ENCODE measurements at regions not wholly inside any gene's neighbourhood (a gene's known extent, or its start where the extent isn't known, plus 50 kb on each side); places are given as distances from the start of the nearest gene placed in this dataset.
"Not testable (repeated sequence)": the region's sequence is repeated elsewhere in the genome, so short reads cannot be mapped to it uniquely, and the experiment has no call there.

DNA sequence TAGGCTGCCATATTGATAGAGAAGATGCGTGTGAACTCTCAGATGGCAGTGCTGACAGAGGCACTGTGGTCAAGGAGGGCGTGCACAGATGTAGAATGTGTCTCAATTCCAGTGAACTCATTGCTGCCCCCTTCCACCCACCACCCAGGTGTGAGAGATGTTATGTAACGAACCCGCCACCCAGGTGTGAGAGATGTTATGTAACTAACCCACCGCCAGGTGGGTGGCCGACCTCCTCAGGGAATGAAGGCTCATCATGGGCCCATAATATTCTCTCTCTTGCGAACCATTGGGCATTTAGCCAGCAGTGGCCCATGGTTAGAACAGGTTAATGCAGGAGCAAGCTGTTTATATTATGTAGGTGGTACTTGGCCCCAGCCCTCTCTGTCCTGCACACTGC is 140.4 kb upstream of the MTPN start:
- no peaks in the 10 kb centered on the region for H3K4me1 Mint-ChIP-seq (ENCODE audit: low read depth, unreplicated experiment)
- peaks cover 8% of the 10 kb centered on the region for H3K9me3 Mint-ChIP-seq (ENCODE audit: low read depth, unreplicated experiment)
- no peaks in the 10 kb centered on the region for H3K36me3 Mint-ChIP-seq (ENCODE audit: insufficient read depth, unreplicated experiment)
- no TSS peak for BruUV-seq (replicated peaks)
- CTCF ChIA-PET: no interaction called here
- no peak overlapping the region for H3K4me3 Mint-ChIP-seq (ENCODE audit: low read depth, unreplicated experiment)
- H3K27ac Mint-ChIP-seq (ENCODE audit: unreplicated experiment): no peak overlapping the region
- no peak for DNase-seq
- intact Hi-C loops (cut with micrococcal nuclease; ENCODE audit: unreplicated experiment): no loop called here
- TF ChIP-seq, protein P1, sequence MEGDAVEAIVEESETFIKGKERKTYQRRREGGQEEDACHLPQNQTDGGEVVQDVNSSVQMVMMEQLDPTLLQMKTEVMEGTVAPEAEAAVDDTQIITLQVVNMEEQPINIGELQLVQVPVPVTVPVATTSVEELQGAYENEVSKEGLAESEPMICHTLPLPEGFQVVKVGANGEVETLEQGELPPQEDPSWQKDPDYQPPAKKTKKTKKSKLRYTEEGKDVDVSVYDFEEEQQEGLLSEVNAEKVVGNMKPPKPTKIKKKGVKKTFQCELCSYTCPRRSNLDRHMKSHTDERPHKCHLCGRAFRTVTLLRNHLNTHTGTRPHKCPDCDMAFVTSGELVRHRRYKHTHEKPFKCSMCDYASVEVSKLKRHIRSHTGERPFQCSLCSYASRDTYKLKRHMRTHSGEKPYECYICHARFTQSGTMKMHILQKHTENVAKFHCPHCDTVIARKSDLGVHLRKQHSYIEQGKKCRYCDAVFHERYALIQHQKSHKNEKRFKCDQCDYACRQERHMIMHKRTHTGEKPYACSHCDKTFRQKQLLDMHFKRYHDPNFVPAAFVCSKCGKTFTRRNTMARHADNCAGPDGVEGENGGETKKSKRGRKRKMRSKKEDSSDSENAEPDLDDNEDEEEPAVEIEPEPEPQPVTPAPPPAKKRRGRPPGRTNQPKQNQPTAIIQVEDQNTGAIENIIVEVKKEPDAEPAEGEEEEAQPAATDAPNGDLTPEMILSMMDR (IDR thresholded peaks at IDR 0.05; ENCODE audit: unreplicated experiment): no peak
- no peaks in the 10 kb centered on the region for H3K27me3 Mint-ChIP-seq (ENCODE audit: unreplicated experiment)

DNA sequence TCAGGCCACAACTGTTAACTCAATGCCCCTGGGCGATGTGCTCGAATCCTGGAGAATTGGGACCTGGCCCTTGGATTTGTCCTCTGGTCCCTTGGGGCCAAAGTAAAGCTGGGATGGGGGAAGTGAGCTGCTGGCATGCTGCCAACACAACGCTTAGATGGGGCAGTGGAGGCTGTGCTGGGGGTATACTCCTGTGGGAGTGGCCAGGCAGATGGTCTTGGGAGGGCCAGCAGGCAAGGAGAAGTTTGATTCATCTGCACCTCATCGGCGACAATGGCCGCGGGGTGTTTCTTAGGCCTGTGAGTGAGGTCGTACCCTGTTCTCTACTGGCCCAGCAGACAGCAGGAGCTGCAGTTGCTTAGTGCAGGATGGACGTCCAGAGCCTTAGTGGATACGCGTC is 139.0 kb upstream of the MTPN start:
- no peaks in the 10 kb centered on the region for H3K36me3 Mint-ChIP-seq (ENCODE audit: insufficient read depth, unreplicated experiment)
- intact Hi-C loops (cut with micrococcal nuclease; ENCODE audit: unreplicated experiment): no loop called here
- no TSS peak for BruUV-seq (replicated peaks)
- TF ChIP-seq, protein P1 (IDR thresholded peaks at IDR 0.05; ENCODE audit: unreplicated experiment): no peak
- H3K9me3 Mint-ChIP-seq (ENCODE audit: low read depth, unreplicated experiment): peaks cover 11% of the 10 kb centered on the region
- CTCF ChIA-PET: interaction anchor here (0.6 kb wide), 1 partner anchor 187 kb away, joined by 4 read pairs; no protein-coding TSS in a partner anchor
- H3K27me3 Mint-ChIP-seq (ENCODE audit: unreplicated experiment): no peaks in the 10 kb centered on the region
- no peak for DNase-seq
- no peaks in the 10 kb centered on the region for H3K4me1 Mint-ChIP-seq (ENCODE audit: low read depth, unreplicated experiment)
- H3K27ac Mint-ChIP-seq (ENCODE audit: unreplicated experiment): no peak overlapping the region
- H3K4me3 Mint-ChIP-seq (ENCODE audit: low read depth, unreplicated experiment): no peak overlapping the region

DNA sequence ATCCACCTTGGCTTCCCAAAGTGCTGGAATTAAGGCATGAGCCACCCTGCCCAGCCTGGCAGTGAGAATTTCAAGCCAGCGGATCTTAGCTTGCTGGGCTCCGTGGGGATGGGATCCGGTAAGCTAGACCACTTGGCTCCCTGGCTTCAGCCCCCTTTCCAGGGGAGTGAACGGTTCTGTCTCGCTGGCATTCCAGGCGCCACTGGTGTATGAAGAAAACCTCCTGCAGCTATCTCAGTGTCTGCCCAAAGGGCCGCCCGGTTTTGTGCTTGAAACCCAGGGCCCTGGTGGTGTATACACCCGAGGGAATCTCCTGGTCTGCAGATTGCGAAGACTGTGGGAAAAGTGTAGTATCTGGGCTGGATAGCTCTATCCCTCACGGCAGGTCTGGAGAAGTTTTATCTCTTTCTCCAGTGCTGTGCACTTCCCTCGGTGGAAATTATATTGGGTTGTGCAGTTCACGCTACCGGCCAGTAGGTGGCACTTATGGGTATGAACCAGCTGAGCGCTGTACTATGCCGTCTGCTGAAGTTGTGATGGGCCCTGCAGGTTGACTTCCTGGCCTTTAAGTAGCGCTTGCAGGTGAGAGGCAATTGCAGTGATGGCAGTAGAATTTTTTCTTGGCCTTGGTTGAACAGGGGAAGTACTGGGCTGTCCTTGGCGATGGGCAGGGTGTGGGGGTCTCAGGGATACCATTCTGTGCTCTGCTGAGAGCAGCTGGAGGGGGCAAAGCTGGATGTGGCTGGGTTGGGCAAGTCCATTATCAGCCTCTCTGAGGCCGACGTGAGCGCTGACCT is 138.0 kb upstream of the MTPN start:
- Mint-ChIP-seq H3K27ac (ENCODE audit: unreplicated experiment) (no peak overlapping the region), H3K4me3 (ENCODE audit: low read depth, unreplicated experiment) (no peak overlapping the region), H3K4me1 (ENCODE audit: low read depth, unreplicated experiment) (no peaks in the 10 kb centered on the region), H3K9me3 (ENCODE audit: low read depth, unreplicated experiment) (peaks cover 12% of the 10 kb centered on the region), H3K27me3 (ENCODE audit: unreplicated experiment) (no peaks in the 10 kb centered on the region), H3K36me3 (ENCODE audit: insufficient read depth, unreplicated experiment) (no peaks in the 10 kb centered on the region)
- CTCF ChIA-PET: no interaction called here
- TF ChIP-seq, protein P1 (IDR thresholded peaks at IDR 0.05; ENCODE audit: unreplicated experiment): peak; percentile 53
- BruUV-seq (replicated peaks): no TSS peak
- peak; percentile 19 for DNase-seq
- intact Hi-C loops (cut with micrococcal nuclease; ENCODE audit: unreplicated experiment): no loop called here

- peaks cover 10% of the 10 kb centered on the region for H3K9me3 Mint-ChIP-seq (ENCODE audit: low read depth, unreplicated experiment)
- H3K4me3 Mint-ChIP-seq (ENCODE audit: low read depth, unreplicated experiment); H3K27me3 Mint-ChIP-seq (ENCODE audit: unreplicated experiment); H3K27ac Mint-ChIP-seq (ENCODE audit: unreplicated experiment); DNase-seq; CTCF ChIA-PET; BruUV-seq (replicated peaks); intact Hi-C loops (cut with micrococcal nuclease; ENCODE audit: unreplicated experiment); H3K4me1 Mint-ChIP-seq (ENCODE audit: low read depth, unreplicated experiment); H3K36me3 Mint-ChIP-seq (ENCODE audit: insufficient read depth, unreplicated experiment): not testable (repeated sequence)
Measured at GRCh38 chr7:136114467-136114866, 137.3 kb upstream of the MTPN start.

GRCh38 chr7:136109037-136109436 is 131.9 kb upstream of the MTPN start:
- H3K27me3 Mint-ChIP-seq (ENCODE audit: unreplicated experiment); H3K4me3 Mint-ChIP-seq (ENCODE audit: low read depth, unreplicated experiment); H3K27ac Mint-ChIP-seq (ENCODE audit: unreplicated experiment); H3K4me1 Mint-ChIP-seq (ENCODE audit: low read depth, unreplicated experiment); H3K36me3 Mint-ChIP-seq (ENCODE audit: insufficient read depth, unreplicated experiment); CTCF ChIA-PET; intact Hi-C loops (cut with micrococcal nuclease; ENCODE audit: unreplicated experiment); DNase-seq; BruUV-seq (replicated peaks): not testable (repeated sequence)
- H3K9me3 Mint-ChIP-seq (ENCODE audit: low read depth, unreplicated experiment): peaks cover 16% of the 10 kb centered on the region
